ENCODE measurements at regions not wholly inside any gene's neighbourhood (a gene's known extent, or its start where the extent isn't known, plus 50 kb on each side); places are given as distances from the start of the nearest gene placed in this dataset.

- Histone ChIP-seq H3K9ac (ENCODE audit: low read length) (no peak overlapping the region), H3K4me1 (ENCODE audit: low read length) (no peaks in the 10 kb centered on the region), H3K4me2 (ENCODE audit: low read length) (no peak overlapping the region), H4K20me1 (ENCODE audit: insufficient read depth, low read length) (no peaks in the 10 kb centered on the region), H3K4me3 (ENCODE audit: low read length) (no peak overlapping the region), H3K27me3 (ENCODE audit: low read depth, low read length) (no peaks in the 10 kb centered on the region), H3K27ac (ENCODE audit: low read length) (no peak overlapping the region), H3K9me3 (ENCODE audit: insufficient read depth, low read length) (no peaks in the 10 kb centered on the region), H2AFZ (ENCODE audit: low read depth, low read length) (no peak overlapping the region), H3K79me2 (ENCODE audit: low read length) (no peaks in the 10 kb centered on the region), H3K36me3 (replicated peaks; ENCODE audit: low read depth, low read length) (no peaks in the 10 kb centered on the region)
- TF ChIP-seq EZH2phosphoT487 (IDR thresholded peaks at IDR 0.05; ENCODE audit: low read depth) (no peak), CTCF (IDR thresholded peaks at IDR 0.05; ENCODE audit: low read depth, low read length) (no peak)
Observed at GRCh38 chr17:5950878-5951277, 119.3 kb upstream of the WSCD1 start.

GRCh38 chr17:5951912-5952311 is 118.3 kb upstream of the WSCD1 start:
- no peak overlapping the region for H3K4me2 ChIP-seq (ENCODE audit: low read length)
- H3K9me3 ChIP-seq (ENCODE audit: insufficient read depth, low read length): no peaks in the 10 kb centered on the region
- no peaks in the 10 kb centered on the region for H3K27me3 ChIP-seq (ENCODE audit: low read depth, low read length)
- H3K79me2 ChIP-seq (ENCODE audit: low read length): no peaks in the 10 kb centered on the region
- TF ChIP-seq EZH2phosphoT487 (IDR thresholded peaks at IDR 0.05; ENCODE audit: low read depth) (no peak), CTCF (IDR thresholded peaks at IDR 0.05; ENCODE audit: low read depth, low read length) (no peak)
- no peaks in the 10 kb centered on the region for H4K20me1 ChIP-seq (ENCODE audit: insufficient read depth, low read length)
- H3K9ac ChIP-seq (ENCODE audit: low read length): no peak overlapping the region
- H3K36me3 ChIP-seq (replicated peaks; ENCODE audit: low read depth, low read length): no peaks in the 10 kb centered on the region
- H2AFZ ChIP-seq (ENCODE audit: low read depth, low read length): no peak overlapping the region
- no peaks in the 10 kb centered on the region for H3K4me1 ChIP-seq (ENCODE audit: low read length)
- H3K4me3 ChIP-seq (ENCODE audit: low read length): no peak overlapping the region
- no peak overlapping the region for H3K27ac ChIP-seq (ENCODE audit: low read length)

GRCh38 chr17:5952518-5952917 is 117.7 kb upstream of the WSCD1 start:
- TF ChIP-seq CTCF (IDR thresholded peaks at IDR 0.05; ENCODE audit: low read depth, low read length) (no peak), EZH2phosphoT487 (IDR thresholded peaks at IDR 0.05; ENCODE audit: low read depth) (no peak)
- Histone ChIP-seq H2AFZ (ENCODE audit: low read depth, low read length) (no peak overlapping the region), H3K9me3 (ENCODE audit: insufficient read depth, low read length) (no peaks in the 10 kb centered on the region), H3K4me2 (ENCODE audit: low read length) (no peak overlapping the region), H3K36me3 (replicated peaks; ENCODE audit: low read depth, low read length) (no peaks in the 10 kb centered on the region), H3K4me3 (ENCODE audit: low read length) (no peak overlapping the region), H3K79me2 (ENCODE audit: low read length) (no peaks in the 10 kb centered on the region), H3K9ac (ENCODE audit: low read length) (no peak overlapping the region), H3K4me1 (ENCODE audit: low read length) (no peaks in the 10 kb centered on the region), H4K20me1 (ENCODE audit: insufficient read depth, low read length) (no peaks in the 10 kb centered on the region), H3K27me3 (ENCODE audit: low read depth, low read length) (no peaks in the 10 kb centered on the region), H3K27ac (ENCODE audit: low read length) (no peak overlapping the region)

GRCh38 chr17:5955764-5956163 is 114.4 kb upstream of the WSCD1 start:
- no peaks in the 10 kb centered on the region for H3K9me3 ChIP-seq (ENCODE audit: insufficient read depth, low read length)
- no peak overlapping the region for H3K9ac ChIP-seq (ENCODE audit: low read length)
- H4K20me1 ChIP-seq (ENCODE audit: insufficient read depth, low read length): no peaks in the 10 kb centered on the region
- H2AFZ ChIP-seq (ENCODE audit: low read depth, low read length): no peak overlapping the region
- H3K27ac ChIP-seq (ENCODE audit: low read length): no peak overlapping the region
- H3K4me1 ChIP-seq (ENCODE audit: low read length): no peaks in the 10 kb centered on the region
- H3K4me2 ChIP-seq (ENCODE audit: low read length): no peak overlapping the region
- no peaks in the 10 kb centered on the region for H3K79me2 ChIP-seq (ENCODE audit: low read length)
- H3K4me3 ChIP-seq (ENCODE audit: low read length): no peak overlapping the region
- H3K36me3 ChIP-seq (replicated peaks; ENCODE audit: low read depth, low read length): no peaks in the 10 kb centered on the region
- H3K27me3 ChIP-seq (ENCODE audit: low read depth, low read length): no peaks in the 10 kb centered on the region
- TF ChIP-seq CTCF (IDR thresholded peaks at IDR 0.05; ENCODE audit: low read depth, low read length) (no peak), EZH2phosphoT487 (IDR thresholded peaks at IDR 0.05; ENCODE audit: low read depth) (no peak)
